HepG2 (cell line): ENCODE measurements at regions not wholly inside any gene's neighbourhood (a gene's known extent, or its start where the extent isn't known, plus 50 kb on each side); places are given as distances from the start of the nearest gene placed in this dataset.

Source experiments
- ARID3A ChIP-seq: IDR thresholded peaks from 2 replicates; pipeline ENCODE4 v1.6.1; 2012; ENCODE audit warnings: low read depth, low read length, improper control_type of control experiment
- DBP ChIP-seq: sonication (generic); formaldehyde crosslinking; IDR thresholded peaks from 2 replicates; pipeline ENCODE4 v1.4.0; 2020; ENCODE audit warnings: missing genetic modification reagents; ENCODE audit errors: not compliant biosample characterization
- DDIT3 ChIP-seq: sonication (generic); formaldehyde crosslinking; IDR thresholded peaks from 2 replicates; pipeline ENCODE4 v1.4.0; 2020; ENCODE audit warnings: mild to moderate bottlenecking, missing genetic modification reagents
- FIP1L1 ChIP-seq: fragments of 200-400 bp; formaldehyde crosslinking; IDR thresholded peaks from 2 replicates; pipeline ENCODE4 v1.6.1; 2018; ENCODE audit warnings: low read depth, mild to moderate bottlenecking, low read length, moderate library complexity, borderline replicate concordance; ENCODE audit not compliant: insufficient read depth
- FOSL2 ChIP-seq: sonication (generic); formaldehyde crosslinking; IDR thresholded peaks from 2 replicates; pipeline ENCODE4 v1.4.0; 2020; ENCODE audit warnings: missing genetic modification reagents
- FOXC1 ChIP-seq: sonication (generic); formaldehyde crosslinking; IDR thresholded peaks from 2 replicates; pipeline ENCODE4 v1.8.0; 2022; ENCODE audit warnings: mild to moderate bottlenecking, missing genetic modification reagents, borderline replicate concordance
- IKZF5 ChIP-seq: IDR thresholded peaks from 2 replicates; pipeline ENCODE4 v1.6.1; 2018; ENCODE audit warnings: missing genetic modification reagents, mild to moderate bottlenecking, missing compliant biosample characterization
- KLF15 ChIP-seq: sonication (generic); formaldehyde crosslinking; IDR thresholded peaks from 2 replicates; pipeline ENCODE4 v1.8.1; 2023; ENCODE audit warnings: borderline replicate concordance, mild to moderate bottlenecking, inconsistent platforms, missing genetic modification reagents, mixed read lengths
- MBNL3 ChIP-seq: fragments of 250-450 bp; sonication (Bioruptor Pico); conservative IDR thresholded peaks from 2 replicates; pipeline ENCODE4 v1.8.0; 2022; ENCODE audit warnings: mild to moderate bottlenecking, inconsistent platforms
- PAXIP1 ChIP-seq: sonication (generic); formaldehyde crosslinking; conservative IDR thresholded peaks from 2 replicates; pipeline ENCODE4 v1.4.0; 2020; ENCODE audit warnings: mild to moderate bottlenecking, missing genetic modification reagents, moderate library complexity
- RNF219 ChIP-seq: sonication (generic); formaldehyde crosslinking; IDR thresholded peaks from 2 replicates; pipeline ENCODE4 v1.5.0; 2020; ENCODE audit warnings: mild to moderate bottlenecking, missing genetic modification reagents
- SRSF4 ChIP-seq: fragments of 200-400 bp; formaldehyde crosslinking; IDR thresholded peaks from one replicate; pipeline ENCODE4 v1.6.1; 2018; ENCODE audit warnings: mild to moderate bottlenecking, low read depth, low read length, moderate library complexity; ENCODE audit not compliant: poor library complexity, severe bottlenecking
- SSRP1 ChIP-seq: IDR thresholded peaks from 2 replicates; pipeline ENCODE4 v1.6.1; 2016; ENCODE audit warnings: control low read depth
- STAG1 ChIP-seq: sonication (generic); formaldehyde crosslinking; IDR thresholded peaks from 2 replicates; pipeline ENCODE4 v1.4.0; 2020; ENCODE audit warnings: missing genetic modification reagents
- SUZ12 ChIP-seq: fragments of 150-350 bp; IDR thresholded peaks from 2 replicates; pipeline ENCODE4 v1.6.1; 2014; ENCODE audit warnings: low read depth, low read length
- ZBTB20 ChIP-seq: sonication (generic); formaldehyde crosslinking; IDR thresholded peaks from 2 replicates; pipeline ENCODE4 v1.8.1; 2023; ENCODE audit warnings: missing genetic modification reagents, low read depth, mild to moderate bottlenecking, borderline replicate concordance
- ZBTB8A ChIP-seq: sonication (generic); formaldehyde crosslinking; IDR thresholded peaks from 2 replicates; pipeline ENCODE4 v1.4.0; 2020; ENCODE audit warnings: mild to moderate bottlenecking, low read depth, missing genetic modification reagents, borderline replicate concordance
- ZFP90 ChIP-seq: sonication (generic); formaldehyde crosslinking; IDR thresholded peaks from 2 replicates; pipeline ENCODE4 v1.8.0; 2022; ENCODE audit warnings: missing genetic modification reagents, mild to moderate bottlenecking, inconsistent platforms, borderline replicate concordance
- ZNF34 ChIP-seq: sonication (generic); formaldehyde crosslinking; IDR thresholded peaks from 2 replicates; pipeline ENCODE4 v1.4.0; 2020; ENCODE audit warnings: mild to moderate bottlenecking, missing genetic modification reagents, borderline replicate concordance
- ZNF441 ChIP-seq: sonication (generic); formaldehyde crosslinking; IDR thresholded peaks from 2 replicates; pipeline ENCODE4 v1.7.0; 2021; ENCODE audit warnings: missing genetic modification reagents, borderline replicate concordance
- ZNF549 ChIP-seq: sonication (generic); formaldehyde crosslinking; IDR thresholded peaks from 2 replicates; pipeline ENCODE4 v1.5.0; 2020; ENCODE audit warnings: missing genetic modification reagents

- TF ChIP-seq KLF15 (CRISPR knock-in tag) (no peak), RNF219 (CRISPR knock-in tag) (no peak), DBP (no peak), FOXC1 (CRISPR knock-in tag) (no peak), SSRP1 (CRISPR knock-in tag) (no peak), SRSF4 (no peak), ZNF34 (no peak), FIP1L1 (no peak), SUZ12 (no peak), FOSL2 (CRISPR knock-in tag) (no peak), ARID3A (peak; percentile 57; the same call in 1 of the 2 replicates), ZNF441 (CRISPR knock-in tag) (no peak), PAXIP1 (CRISPR knock-in tag) (0 out of 2 replicates have a peak, but pooled peaks have one; percentile 18), MBNL3 (no peak), ZBTB20 (CRISPR knock-in tag) (peak; percentile 65; the same call in 1 of the 2 replicates), DDIT3 (CRISPR knock-in tag) (no peak), ZBTB8A (CRISPR knock-in tag) (no peak), IKZF5 (CRISPR knock-in tag) (no peak), STAG1 (CRISPR knock-in tag) (no peak), ZFP90 (CRISPR knock-in tag) (no peak), ZNF549 (CRISPR knock-in tag) (no peak)
Observed at GRCh38 chr13:81493144-81493543, 1152.2 kb upstream of the SPRY2 start (continued).
